Dedifferentiated amniotic fluid mesenchymal stem cell (primary cell): ENCODE measurements at regions not wholly inside any gene's neighbourhood (a gene's known extent, or its start where the extent isn't known, plus 50 kb on each side); places are given as distances from the start of the nearest gene placed in this dataset.
A peak's percentile ranks its signal among the peaks of the same experiment; 100 is the strongest.
"Not testable (repeated sequence)": the region's sequence is repeated elsewhere in the genome, so short reads cannot be mapped to it uniquely, and the experiment has no call there.

Source experiments
- DNase-seq: peaks from one replicate; pipeline ENCODE4 v3.0.0-alpha.2; 2016; ENCODE audit errors: extremely low spot score

GRCh38 chr7:114293289-114294012 lies 121.2 kb upstream of the FOXP2 start:
- DNase-seq = no peak

- DNase-seq = no peak
Measured at GRCh38 chr7:114279901-114280300, 134.7 kb upstream of the FOXP2 start.

- DNase-seq = no peak
Measured at GRCh38 chr7:114273218-114273617, 141.4 kb upstream of the FOXP2 start.

- DNase-seq = no peak
Measured at GRCh38 chr7:114269714-114270113, 144.9 kb upstream of the FOXP2 start.

GRCh38 chr7:114267550-114267949 lies 147.1 kb upstream of the FOXP2 start:
- not testable (repeated sequence) for DNase-seq

- peak; percentile 32 for DNase-seq
Measured at GRCh38 chr7:114264023-114264422, 150.6 kb upstream of the FOXP2 start.

GRCh38 chr7:114263219-114263618 lies 151.4 kb upstream of the FOXP2 start:
- no peak for DNase-seq

- DNase-seq = no peak
Measured at GRCh38 chr7:114255404-114255841, 159.2 kb upstream of the FOXP2 start.

- DNase-seq = no peak
Measured at GRCh38 chr7:114243646-114244045, 171.0 kb upstream of the FOXP2 start.

- DNase-seq = no peak
Measured at GRCh38 chr7:114242992-114243507, 171.6 kb upstream of the FOXP2 start.

- DNase-seq = no peak
Measured at GRCh38 chr7:114229246-114229645, 185.4 kb upstream of the FOXP2 start.

- no peak for DNase-seq
Measured at GRCh38 chr7:114225784-114226183, 188.8 kb upstream of the FOXP2 start.

GRCh38 chr7:114218283-114218682 lies 196.3 kb upstream of the FOXP2 start:
- no peak for DNase-seq

GRCh38 chr7:114217026-114217806 lies 197.4 kb upstream of the FOXP2 start:
- DNase-seq = no peak

- DNase-seq = no peak
Measured at GRCh38 chr7:114214466-114214865, 200.1 kb upstream of the FOXP2 start.

- peak; percentile 19 for DNase-seq
Measured at GRCh38 chr7:114212721-114213429, 201.7 kb upstream of the FOXP2 start.

GRCh38 chr7:114209968-114210367 lies 204.6 kb upstream of the FOXP2 start:
- no peak for DNase-seq

GRCh38 chr7:114206688-114207087 lies 207.9 kb upstream of the FOXP2 start:
- no peak for DNase-seq

GRCh38 chr7:114196517-114196916 lies 218.1 kb upstream of the FOXP2 start:
- no peak for DNase-seq

- DNase-seq = no peak
Measured at GRCh38 chr7:114190387-114190786, 224.2 kb upstream of the FOXP2 start.

GRCh38 chr7:114183311-114184088 lies 231.1 kb upstream of the FOXP2 start:
- no peak for DNase-seq

GRCh38 chr7:114182837-114183236 lies 231.8 kb upstream of the FOXP2 start:
- no peak for DNase-seq
